ENCODE measurements at regions not wholly inside any gene's neighbourhood (a gene's known extent, or its start where the extent isn't known, plus 50 kb on each side); places are given as distances from the start of the nearest gene placed in this dataset.

- no peak for TF ChIP-seq CTCF (IDR thresholded peaks at IDR 0.05; ENCODE audit: insufficient read depth, low read length)
- no peak for TF ChIP-seq REST (IDR thresholded peaks at IDR 0.05; ENCODE audit: insufficient replicate concordance, low read depth)
- no peak for TF ChIP-seq POLR2AphosphoS5 (IDR thresholded peaks at IDR 0.05; ENCODE audit: low read depth)
- no peak for TF ChIP-seq SPI1 (IDR thresholded peaks at IDR 0.05; ENCODE audit: borderline replicate concordance, low read depth)
Observed at GRCh38 chr19:33883859-33884519, 87.3 kb downstream of the KCTD15 start.

Measured in HL-60 (cell line).